ENCODE measurements at regions not wholly inside any gene's neighbourhood (a gene's known extent, or its start where the extent isn't known, plus 50 kb on each side); places are given as distances from the start of the nearest gene placed in this dataset.
"Not testable (repeated sequence)": the region's sequence is repeated elsewhere in the genome, so short reads cannot be mapped to it uniquely, and the experiment has no call there.

- DNase-seq: no peak
These were observed 204.6 kb upstream of the SLIT2 start for GRCh38 chr4:20046931-20047677.

DNA sequence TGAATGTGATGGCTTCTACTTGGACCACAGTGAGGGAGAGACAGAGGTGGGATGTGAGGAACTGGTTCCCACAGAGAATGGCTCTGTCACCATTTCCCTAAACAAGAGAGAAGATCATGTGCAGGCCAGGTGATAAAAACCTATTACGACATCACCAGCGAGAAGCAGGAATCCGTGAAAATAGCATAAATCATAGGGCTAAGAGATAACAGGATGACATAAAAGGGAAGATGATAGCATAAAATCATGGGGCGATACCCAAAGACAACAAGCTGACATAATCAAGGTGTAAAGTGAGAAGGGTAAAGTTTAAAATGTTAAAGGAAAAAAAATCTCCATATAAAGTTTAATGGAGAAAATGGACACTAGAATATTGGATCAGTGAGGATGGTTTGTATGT, 205.5 kb upstream of the SLIT2 start:
- no peak for DNase-seq

GRCh38 chr4:20044966-20045365, 206.7 kb upstream of the SLIT2 start:
- no peak for DNase-seq

DNA sequence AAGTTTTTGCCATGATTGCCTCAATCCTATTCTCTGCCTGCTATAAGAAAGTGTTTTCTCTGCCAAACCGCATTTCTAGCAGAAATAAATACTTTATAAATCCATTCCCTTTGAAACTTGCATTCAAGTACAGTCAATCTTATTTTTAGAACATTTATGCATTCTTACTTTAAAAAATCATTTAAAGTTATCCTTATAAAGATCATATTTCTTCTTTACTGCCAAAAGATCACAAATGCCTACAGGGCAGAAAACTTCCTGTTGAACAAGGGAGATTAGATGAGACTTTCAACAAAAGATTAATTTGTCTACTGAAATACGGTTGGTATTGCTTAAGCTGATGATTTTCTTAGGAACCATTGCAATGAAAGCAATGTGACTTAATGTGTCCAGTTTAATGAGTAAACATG, 207.2 kb upstream of the SLIT2 start:
- no peak for DNase-seq

- DNase-seq: no peak
These were observed 207.7 kb upstream of the SLIT2 start for GRCh38 chr4:20043991-20044390.

DNA sequence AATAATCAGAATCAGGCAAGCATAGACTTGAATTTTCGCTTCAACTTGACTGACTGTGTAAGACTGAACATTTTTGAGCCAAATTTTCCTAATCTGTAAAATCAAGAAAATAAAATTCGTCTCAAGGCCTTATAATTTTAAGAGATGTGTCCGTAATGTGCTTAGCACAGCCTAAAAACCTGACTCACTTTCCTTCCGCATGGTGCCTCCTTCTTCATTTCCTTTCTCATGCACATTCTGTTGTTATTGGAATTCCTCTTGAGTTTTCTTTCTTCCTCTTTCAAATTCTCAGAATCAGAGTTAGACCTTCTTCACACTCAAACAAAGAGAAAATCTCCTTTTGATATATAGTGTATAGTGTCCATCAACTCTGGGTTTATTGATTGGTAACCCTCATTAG, 208.9 kb upstream of the SLIT2 start:
- DNase-seq: no peak

DNA sequence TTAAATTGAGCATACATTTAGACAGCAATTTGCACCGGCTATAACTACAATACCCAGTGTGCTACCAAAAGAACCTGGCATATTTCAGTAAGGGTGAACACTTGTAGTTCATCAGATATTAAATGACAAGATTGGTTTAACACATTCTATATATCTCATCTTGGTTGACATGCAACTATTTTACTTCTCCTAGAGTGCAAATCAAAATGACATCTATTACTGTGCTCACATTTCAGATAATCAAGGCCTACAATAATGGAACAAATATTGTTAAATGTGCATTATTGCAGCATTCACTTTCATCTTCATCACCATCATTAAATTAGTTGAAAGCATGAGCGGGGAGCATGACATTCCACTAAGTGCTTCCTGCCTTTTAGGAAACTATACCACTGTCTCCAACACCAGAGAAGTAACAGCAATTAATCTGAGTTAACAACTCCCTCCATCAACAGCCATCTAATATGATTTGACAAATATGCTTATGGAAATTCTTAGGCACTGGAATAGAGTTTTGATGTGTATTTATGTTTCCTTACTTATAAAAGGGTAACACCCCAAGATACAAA, 209.8 kb upstream of the SLIT2 start:
- DNase-seq: no peak

- DNase-seq: no peak
These were observed 214.0 kb upstream of the SLIT2 start for GRCh38 chr4:20037745-20038144.

DNA sequence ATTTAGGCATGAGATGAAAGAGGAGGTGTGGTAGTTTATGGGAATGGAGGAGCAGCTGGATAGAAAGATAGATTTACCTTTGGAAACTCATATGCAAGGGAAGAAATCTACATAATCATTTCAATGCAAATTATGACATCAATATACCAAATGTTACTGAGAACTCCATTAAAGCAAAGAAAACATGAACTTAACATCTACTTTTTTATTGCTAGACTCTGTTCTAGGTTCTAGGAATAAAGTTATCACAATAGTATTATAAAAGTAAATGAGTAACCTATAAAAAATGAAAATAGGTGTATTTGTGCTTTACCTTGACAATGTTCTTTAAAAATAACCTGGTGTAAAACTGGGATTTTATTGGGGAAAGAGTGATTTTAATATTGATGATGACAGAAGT, 221.6 kb upstream of the SLIT2 start:
- no peak for DNase-seq

DNA sequence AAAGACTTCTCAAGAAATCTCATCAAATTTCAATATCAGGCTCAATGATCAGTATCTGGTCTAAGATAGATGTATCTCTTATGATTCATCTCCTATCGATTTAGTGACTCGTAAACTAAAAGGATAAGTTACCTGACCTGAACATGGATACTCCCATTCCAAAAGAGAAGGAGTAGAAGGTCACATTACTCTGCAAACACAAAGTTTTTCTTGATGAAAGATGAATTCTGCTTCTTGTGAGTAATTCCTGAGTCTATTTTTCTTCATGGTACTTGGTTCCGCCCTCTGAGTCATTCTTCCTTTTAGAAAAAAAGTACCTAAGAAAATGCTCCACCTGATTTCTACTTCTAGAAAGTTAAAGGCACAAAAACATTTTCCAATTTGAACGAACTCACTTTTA, 223.1 kb upstream of the SLIT2 start:
- DNase-seq: no peak

GRCh38 chr4:20026456-20026855, 225.2 kb upstream of the SLIT2 start:
- no peak for DNase-seq

DNA sequence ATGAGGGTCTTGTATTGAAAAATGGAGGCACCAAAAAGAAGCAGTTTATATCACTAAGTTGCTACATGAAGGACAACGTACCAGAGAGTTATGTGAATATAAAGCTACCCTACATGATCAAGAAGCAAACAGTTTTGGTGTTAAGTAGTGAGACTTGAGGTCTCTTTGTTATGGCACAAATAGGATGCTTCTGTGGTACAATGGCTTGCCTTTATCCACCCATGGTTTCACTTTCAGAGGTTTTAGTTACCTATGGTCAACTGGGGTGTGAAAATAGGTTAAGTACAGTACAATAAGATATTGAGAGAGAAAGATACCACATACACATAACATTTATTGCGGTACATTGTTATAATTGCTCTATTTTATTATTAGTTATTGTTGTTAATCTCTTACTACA, 229.2 kb upstream of the SLIT2 start:
- no peak for DNase-seq

DNA sequence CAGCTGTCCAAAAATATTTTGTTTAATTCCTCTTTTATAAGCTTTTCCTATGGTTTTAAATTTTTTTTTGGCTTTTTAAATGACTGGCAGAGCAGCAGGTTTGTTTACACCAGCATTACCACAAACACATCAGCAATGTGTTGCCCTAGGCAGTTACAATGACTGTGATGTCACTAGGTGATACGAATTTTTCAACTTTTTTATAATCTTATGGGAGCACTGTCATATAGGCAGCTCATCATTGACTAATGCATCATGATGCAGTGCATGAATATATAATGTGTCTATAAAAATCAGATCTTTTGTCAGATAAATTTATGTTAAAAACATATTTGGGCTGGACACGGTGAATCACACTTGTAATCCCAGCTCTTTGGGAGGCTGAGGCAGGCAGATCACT, 231.6 kb upstream of the SLIT2 start:
- DNase-seq: no peak

- no peak for DNase-seq
These were observed 232.2 kb upstream of the SLIT2 start for GRCh38 chr4:20019310-20020015.

DNA sequence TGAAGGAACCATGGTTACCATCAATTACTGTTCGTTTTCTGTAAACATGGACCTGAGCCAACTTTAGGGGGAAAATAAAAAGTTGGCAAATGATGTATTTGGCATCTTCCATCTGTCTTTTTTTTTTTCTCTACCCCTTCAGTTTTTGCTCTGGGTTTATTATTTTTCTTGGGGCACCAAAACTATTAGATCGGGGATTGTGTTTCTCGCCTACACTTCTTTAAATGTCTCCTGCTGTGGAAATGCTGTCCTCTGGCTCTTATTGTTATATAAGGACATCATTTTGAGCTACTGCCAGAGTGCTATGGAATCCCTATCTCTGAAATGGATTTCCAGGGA, 234.0 kb upstream of the SLIT2 start:
- DNase-seq: no peak

- DNase-seq: no peak
These were observed 234.5 kb upstream of the SLIT2 start for GRCh38 chr4:20017070-20017776.

GRCh38 chr4:20015636-20016224, 236.0 kb upstream of the SLIT2 start:
- DNase-seq: no peak

DNA sequence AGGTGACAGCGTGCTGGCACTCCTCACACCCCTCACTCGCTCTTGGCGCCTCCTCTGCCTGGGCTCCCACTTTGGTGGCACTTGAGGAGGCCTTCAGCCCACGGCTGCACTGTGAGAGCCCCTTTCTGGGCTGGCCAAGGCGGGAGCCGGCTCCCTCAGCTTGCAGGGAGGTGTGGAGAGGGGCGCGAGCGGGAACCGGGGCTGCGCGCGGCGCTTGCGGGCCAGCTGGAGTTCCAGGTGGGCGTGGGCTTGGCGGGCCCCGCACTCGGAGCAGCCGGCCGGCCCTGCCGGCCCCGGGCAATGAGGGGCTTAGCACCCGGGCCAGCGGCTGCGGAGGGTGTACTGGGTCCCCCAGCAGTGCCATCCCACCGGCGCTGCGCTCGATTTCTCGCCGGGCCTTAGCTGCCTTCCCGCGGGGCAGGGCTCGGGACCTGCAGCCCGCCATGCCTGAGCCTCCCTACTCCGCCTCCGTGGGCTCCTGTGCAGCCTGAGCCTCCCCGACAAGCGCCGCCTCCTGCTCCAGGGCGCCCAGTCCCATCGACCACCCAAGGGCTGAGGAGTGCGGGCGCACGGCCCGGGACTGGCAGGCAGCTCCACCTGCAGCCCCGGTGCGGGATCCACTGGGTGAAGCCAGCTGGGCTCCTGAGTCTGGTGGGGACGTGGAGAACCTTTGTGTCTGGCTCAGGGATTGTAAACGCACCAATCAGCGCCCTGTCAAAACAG, 247.7 kb upstream of the SLIT2 start:
- DNase-seq: not testable (repeated sequence)

GRCh38 chr4:19999775-20000414, 251.8 kb upstream of the SLIT2 start:
- no peak for DNase-seq

GRCh38 chr4:19999276-19999675, 252.4 kb upstream of the SLIT2 start:
- no peak for DNase-seq

GRCh38 chr4:19993242-19993641, 258.5 kb upstream of the SLIT2 start:
- DNase-seq: peak; percentile 57

GRCh38 chr4:19992471-19993093, 259.1 kb upstream of the SLIT2 start:
- DNase-seq: peak; percentile 69

Measured in inflammatory macrophage treated with lipopolysaccharide for 4 hours (primary cell).